Naive B cell (primary cell): ENCODE measurements at regions not wholly inside any gene's neighbourhood (a gene's known extent, or its start where the extent isn't known, plus 50 kb on each side); places are given as distances from the start of the nearest gene placed in this dataset.

Experiments used
- ATAC-seq, 2 donors: fragments of 150-1000 bp; cut with Tn5 transposase; 2 replicates each; pipeline ENCODE4 v1.10.0; 2021; ENCODE audit warnings: low read depth in 2 of 2, mild to moderate bottlenecking in 2 of 2, moderate library complexity in 2 of 2
- DNase-seq: peaks from one replicate; pipeline ENCODE4 v3.0.0; 2022
- H3K27ac Mint-ChIP-seq, 6 donors: one replicate each; pipeline ENCODE4 v1.8.0; 2020 to 2022; ENCODE audit warnings: mild to moderate bottlenecking in 6 of 6, mixed read lengths in 6 of 6, moderate library complexity in 5 of 6, inconsistent platforms in 2 of 6
- H3K27me3 Mint-ChIP-seq, 3 donors: one replicate each; pipeline ENCODE4 v1.8.0; 2021 to 2022; ENCODE audit warnings: mixed read lengths in 3 of 3, mild to moderate bottlenecking in 1 of 3
- H3K36me3 Mint-ChIP-seq, 2 donors: one replicate each; pipeline ENCODE4 v1.8.0; 2020 to 2022; ENCODE audit warnings: mixed read lengths in 2 of 2, inconsistent platforms in 1 of 2, mild to moderate bottlenecking in 1 of 2
- H3K4me1 Mint-ChIP-seq, 3 donors: one replicate each; pipeline ENCODE4 v1.8.0; 2020 to 2022; ENCODE audit warnings: mixed read lengths in 3 of 3, inconsistent platforms in 1 of 3, mild to moderate bottlenecking in 1 of 3, moderate library complexity in 1 of 3
- H3K4me3 Mint-ChIP-seq, 8 donors: one replicate each; pipeline ENCODE4 v1.8.0; 2020 to 2022; ENCODE audit warnings: mild to moderate bottlenecking in 8 of 8, mixed read lengths in 8 of 8, moderate library complexity in 8 of 8, inconsistent platforms in 2 of 8
- H3K9me3 Mint-ChIP-seq, 7 donors: one replicate each; pipeline ENCODE4 v1.8.0; 2020 to 2022; ENCODE audit warnings: mixed read lengths in 7 of 7, mild to moderate bottlenecking in 5 of 7, inconsistent platforms in 2 of 7, moderate library complexity in 1 of 7

GRCh38 chr21:32119811-32120210, 159.0 kb downstream of the MIS18A start:
- no peaks in the 10 kb centered on the region for H3K4me1 Mint-ChIP-seq
- H3K27ac Mint-ChIP-seq = no peak overlapping the region
- DNase-seq (no peak), ATAC-seq (no peak)
- H3K4me3 Mint-ChIP-seq = no peak overlapping the region
- H3K9me3 Mint-ChIP-seq = peaks cover 0 to 35% (median 6%) of the 10 kb centered on the region in 7 donors
- no peaks in the 10 kb centered on the region for H3K36me3 Mint-ChIP-seq
- H3K27me3 Mint-ChIP-seq = peaks cover 0 to 21% (median 13%) of the 10 kb centered on the region in 3 donors

GRCh38 chr21:32119389-32119788, 159.5 kb downstream of the MIS18A start:
- Mint-ChIP-seq H3K4me3 (no peak overlapping the region), H3K36me3 (no peaks in the 10 kb centered on the region), H3K27me3 (peaks cover 0 to 21% (median 12%) of the 10 kb centered on the region in 3 donors), H3K9me3 (peaks cover 0 to 31% (median 5%) of the 10 kb centered on the region in 7 donors), H3K27ac (no peak overlapping the region), H3K4me1 (no peaks in the 10 kb centered on the region)
- no peak for ATAC-seq
- DNase-seq = no peak

GRCh38 chr21:32114419-32115035, 164.3 kb downstream of the MIS18A start:
- peaks cover 0 to 2% (median 0%) of the 10 kb centered on the region in 7 donors for H3K9me3 Mint-ChIP-seq
- no peaks in the 10 kb centered on the region for H3K4me1 Mint-ChIP-seq
- H3K27me3 Mint-ChIP-seq = peaks cover 4 to 15% (median 5%) of the 10 kb centered on the region in 3 donors
- no peak overlapping the region for H3K27ac Mint-ChIP-seq
- DNase-seq = no peak
- no peak for ATAC-seq
- no peak overlapping the region for H3K4me3 Mint-ChIP-seq
- no peaks in the 10 kb centered on the region for H3K36me3 Mint-ChIP-seq

GRCh38 chr21:32113486-32113885, 165.4 kb downstream of the MIS18A start:
- no peak overlapping the region for H3K4me3 Mint-ChIP-seq
- ATAC-seq = no peak
- H3K36me3 Mint-ChIP-seq = no peaks in the 10 kb centered on the region
- no peak overlapping the region for H3K27ac Mint-ChIP-seq
- peaks cover 4 to 15% (median 5%) of the 10 kb centered on the region in 3 donors for H3K27me3 Mint-ChIP-seq
- no peaks in the 10 kb centered on the region for H3K4me1 Mint-ChIP-seq
- no peak for DNase-seq
- H3K9me3 Mint-ChIP-seq = peaks cover 0 to 2% (median 0%) of the 10 kb centered on the region in 7 donors

- Mint-ChIP-seq H3K4me1 (no peaks in the 10 kb centered on the region), H3K4me3 (no peak overlapping the region), H3K27me3 (peaks cover 5 to 7% (median 7%) of the 10 kb centered on the region in 3 donors), H3K36me3 (no peaks in the 10 kb centered on the region), H3K9me3 (no peaks in the 10 kb centered on the region), H3K27ac (no peak overlapping the region)
- DNase-seq (no peak), ATAC-seq (no peak)
Measured at GRCh38 chr21:32112195-32112594, 166.7 kb downstream of the MIS18A start.

GRCh38 chr21:32108566-32108965, 170.3 kb downstream of the MIS18A start:
- Mint-ChIP-seq H3K36me3 (no peaks in the 10 kb centered on the region), H3K27ac (no peak overlapping the region), H3K9me3 (peaks cover 0 to 7% (median 1%) of the 10 kb centered on the region in 7 donors), H3K4me3 (no peak overlapping the region), H3K27me3 (peaks cover 0 to 20% (median 5%) of the 10 kb centered on the region in 3 donors), H3K4me1 (no peaks in the 10 kb centered on the region)
- ATAC-seq (no peak), DNase-seq (no peak)

- ATAC-seq (no peak), DNase-seq (no peak)
- Mint-ChIP-seq H3K27me3 (peaks cover 11 to 28% (median 27%) of the 10 kb centered on the region in 3 donors), H3K4me1 (no peaks in the 10 kb centered on the region), H3K27ac (no peak overlapping the region), H3K36me3 (no peaks in the 10 kb centered on the region), H3K4me3 (no peak overlapping the region), H3K9me3 (peaks cover 0 to 7% (median 1%) of the 10 kb centered on the region in 7 donors)
Measured at GRCh38 chr21:32103361-32103760, 175.5 kb downstream of the MIS18A start.

- H3K36me3 Mint-ChIP-seq = no peaks in the 10 kb centered on the region
- no peaks in the 10 kb centered on the region for H3K4me1 Mint-ChIP-seq
- H3K4me3 Mint-ChIP-seq = no peak overlapping the region
- no peak for ATAC-seq
- H3K27me3 Mint-ChIP-seq = peaks cover 11 to 28% (median 28%) of the 10 kb centered on the region in 3 donors
- peaks cover 0 to 7% (median 1%) of the 10 kb centered on the region in 7 donors for H3K9me3 Mint-ChIP-seq
- H3K27ac Mint-ChIP-seq = no peak overlapping the region
- no peak for DNase-seq
Measured at GRCh38 chr21:32102426-32102825, 176.4 kb downstream of the MIS18A start.

GRCh38 chr21:32101277-32101676, 177.6 kb downstream of the MIS18A start:
- ATAC-seq = no peak
- Mint-ChIP-seq H3K27ac (no peak overlapping the region), H3K27me3 (peaks cover 11 to 29% (median 21%) of the 10 kb centered on the region in 3 donors), H3K36me3 (no peaks in the 10 kb centered on the region), H3K4me1 (no peaks in the 10 kb centered on the region), H3K4me3 (no peak overlapping the region), H3K9me3 (peaks cover 0 to 3% (median 0%) of the 10 kb centered on the region in 7 donors)
- DNase-seq = no peak

- H3K4me1 Mint-ChIP-seq = no peaks in the 10 kb centered on the region
- H3K4me3 Mint-ChIP-seq = no peak overlapping the region
- no peak overlapping the region for H3K27ac Mint-ChIP-seq
- peaks cover 11 to 31% (median 21%) of the 10 kb centered on the region in 3 donors for H3K27me3 Mint-ChIP-seq
- H3K36me3 Mint-ChIP-seq = no peaks in the 10 kb centered on the region
- no peak for DNase-seq
- peaks cover 0 to 3% (median 0%) of the 10 kb centered on the region in 7 donors for H3K9me3 Mint-ChIP-seq
- no peak for ATAC-seq
Measured at GRCh38 chr21:32100423-32100822, 178.4 kb downstream of the MIS18A start.

GRCh38 chr21:32099812-32100416, 178.9 kb downstream of the MIS18A start:
- Mint-ChIP-seq H3K4me3 (no peak overlapping the region), H3K36me3 (no peaks in the 10 kb centered on the region), H3K9me3 (peaks cover 0 to 2% (median 0%) of the 10 kb centered on the region in 7 donors), H3K27ac (no peak overlapping the region), H3K27me3 (peaks cover 11 to 31% (median 17%) of the 10 kb centered on the region in 3 donors), H3K4me1 (no peaks in the 10 kb centered on the region)
- DNase-seq (no peak), ATAC-seq (no peak)

- H3K27me3 Mint-ChIP-seq = peaks cover 8 to 45% (median 23%) of the 10 kb centered on the region in 3 donors
- H3K27ac Mint-ChIP-seq = peak overlapping the region in 1 of 6 donors; percentile 35
- H3K4me3 Mint-ChIP-seq = no peak overlapping the region
- DNase-seq (no peak), ATAC-seq (no peak)
- peaks cover 2 to 6% (median 5%) of the 10 kb centered on the region in 7 donors for H3K9me3 Mint-ChIP-seq
- peaks cover 0 to 5% of the 10 kb centered on the region in 2 donors for H3K36me3 Mint-ChIP-seq
- no peaks in the 10 kb centered on the region for H3K4me1 Mint-ChIP-seq
Measured at GRCh38 chr21:32096411-32096810, 182.4 kb downstream of the MIS18A start.

GRCh38 chr21:32094804-32095203, 184.0 kb downstream of the MIS18A start:
- Mint-ChIP-seq H3K27ac (no peak overlapping the region), H3K9me3 (peaks cover 2 to 6% (median 5%) of the 10 kb centered on the region in 7 donors), H3K4me3 (no peak overlapping the region), H3K4me1 (no peaks in the 10 kb centered on the region), H3K36me3 (peaks cover 0 to 5% of the 10 kb centered on the region in 2 donors), H3K27me3 (peaks cover 7 to 33% (median 18%) of the 10 kb centered on the region in 3 donors)
- DNase-seq (no peak), ATAC-seq (no peak)
